Panc1 (cell line): ENCODE measurements at regions not wholly inside any gene's neighbourhood (a gene's known extent, or its start where the extent isn't known, plus 50 kb on each side); places are given as distances from the start of the nearest gene placed in this dataset.

Source experiments
- ATAC-seq: fragments of 200-7000 bp; cut with Tn5 transposase; 2 replicates; pipeline ENCODE4 v1.9.1; 2020; ENCODE audit warnings: mild to moderate bottlenecking, moderate library complexity
- BruUV-seq: library from RNA; stranded (reverse); fragments of 400-500 nt; replicated peaks from 2 replicates; lab custom pipeline; 2021; lab: Mats Ljungman, UMichigan
- CTCF ChIA-PET: fragments of 300-600 bp; sonication (Branson Sonifier 250); formaldehyde crosslinking; loops from one replicate; lab custom pipeline; 2022; ENCODE audit warnings: antibody characterized with exemption; lab: Charles Lee
- POLR2A ChIA-PET: fragments of 300-600 bp; sonication (Branson Sonifier 250); formaldehyde crosslinking; loops from one replicate; lab custom pipeline; 2022; ENCODE audit warnings: antibody characterized with exemption; lab: Charles Lee
- DNase-seq: peaks from one replicate; pipeline ENCODE4 v3.0.0-alpha.2; 2010; ENCODE audit warnings: low read depth, low spot score
- H3K27ac ChIP-seq: 2 replicates; pipeline ENCODE4 v1.5.1; 2011; ENCODE audit warnings: mild to moderate bottlenecking, low read length, inconsistent platforms
- H3K27me3 ChIP-seq: fragments of 200-500 bp; sonication (Bioruptor generic); 2 replicates; pipeline ENCODE4 v1.6.0; 2014; ENCODE audit warnings: low read length, inconsistent platforms; ENCODE audit not compliant: control insufficient read depth, insufficient read depth
- H3K36me3 ChIP-seq: fragments of 200-500 bp; sonication (Bioruptor generic); 2 replicates; pipeline ENCODE4 v1.5.1; 2014; ENCODE audit warnings: inconsistent platforms, mild to moderate bottlenecking, low read length, moderate library complexity; ENCODE audit not compliant: control insufficient read depth, insufficient read depth
- H3K4me1 ChIP-seq: 2 replicates; pipeline ENCODE4 v1.5.1; 2011; ENCODE audit warnings: inconsistent platforms, mild to moderate bottlenecking, low read length, moderate library complexity; ENCODE audit not compliant: control insufficient read depth, insufficient read depth
- H3K4me3 ChIP-seq, 2 experiments: 2 replicates each; pipeline ENCODE4 v1.5.1; 2011 to 2012; ENCODE audit warnings: low read depth in 2 of 2, low read length in 2 of 2, mild to moderate bottlenecking in 2 of 2, inconsistent platforms in 1 of 2, moderate library complexity in 1 of 2
- H3K9me3 ChIP-seq: fragments of 200-500 bp; sonication (Bioruptor generic); 2 replicates; pipeline ENCODE4 v1.5.1; 2014; ENCODE audit warnings: low read depth, mild to moderate bottlenecking, inconsistent platforms, low read length, moderate library complexity; ENCODE audit not compliant: control insufficient read depth, insufficient read depth
- POLR2AphosphoS5 ChIP-seq: IDR thresholded peaks from 2 replicates; pipeline ENCODE4 v1.6.1; 2012; ENCODE audit warnings: mild to moderate bottlenecking, low read depth, low read length, moderate library complexity
- SIN3A ChIP-seq: IDR thresholded peaks from 2 replicates; pipeline ENCODE4 v1.6.1; 2012; ENCODE audit warnings: low read depth, mild to moderate bottlenecking, low read length, moderate library complexity, borderline replicate concordance; ENCODE audit not compliant: insufficient read depth
- TCF7L2 ChIP-seq: IDR thresholded peaks from 2 replicates; pipeline ENCODE4 v1.6.1; 2011; ENCODE audit warnings: mild to moderate bottlenecking, low read depth, low read length, inconsistent platforms
- in situ Hi-C: cut with HindIII; loops from 2 replicates; pipeline ENCODE4 v1.10.0; 2016; ENCODE audit warnings: low sequenced_read_pairs, low pct_unique_long_range_greater_than_20kb
- intact Hi-C: fragments of 100-400 bp; cut with micrococcal nuclease; formaldehyde crosslinking; loops from one replicate; pipeline ENCODE4 v1.10.0; 2022; ENCODE audit not compliant: unreplicated experiment
- TF ChIP-seq, protein P1 (sequence below): fragments of 450-650 bp; IDR thresholded peaks from 2 replicates; pipeline ENCODE4 v1.5.1; 2017; ENCODE audit warnings: mild to moderate bottlenecking
- TF ChIP-seq, protein P2 (sequence below), 2 experiments: IDR thresholded peaks; 2 replicates each; pipeline ENCODE4 v1.6.1; 2011 to 2012; ENCODE audit warnings: low read depth in 2 of 2, control low read depth in 1 of 2, low read length in 1 of 2, mild to moderate bottlenecking in 1 of 2, moderate library complexity in 1 of 2; ENCODE audit not compliant: insufficient read depth in 1 of 2

DNA sequence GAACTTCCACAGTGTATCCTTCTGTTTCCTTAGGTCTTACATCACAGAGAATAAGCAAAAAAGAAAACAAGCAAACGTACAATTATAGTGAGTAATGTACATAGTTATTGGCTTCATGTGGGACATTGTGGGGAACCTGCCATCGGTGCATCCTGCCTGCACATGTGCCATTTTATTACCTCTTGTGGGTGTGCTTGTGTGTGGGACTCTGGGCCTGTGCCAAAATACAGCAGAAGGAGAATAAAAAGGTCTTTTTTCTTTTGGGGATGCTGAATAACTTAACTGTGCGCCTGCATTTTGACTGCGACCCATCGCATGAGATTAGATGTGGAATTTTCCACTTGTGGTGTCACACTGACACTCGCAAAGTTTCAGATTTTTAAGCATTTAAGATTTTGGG, 169.6 kb upstream of the DCBLD2 start:
- Histone ChIP-seq H3K36me3 (no peaks in the 10 kb centered on the region), H3K27me3 (no peaks in the 10 kb centered on the region), H3K9me3 (no peaks in the 10 kb centered on the region), H3K4me1 (no peaks in the 10 kb centered on the region), H3K4me3 (no peak overlapping the region), H3K27ac (no peak overlapping the region)
- ATAC-seq = no peak
- POLR2A ChIA-PET = no interaction called here
- in situ Hi-C loops (no loop called here), intact Hi-C loops (no loop called here)
- BruUV-seq = no TSS peak
- TF ChIP-seq, protein P1, sequence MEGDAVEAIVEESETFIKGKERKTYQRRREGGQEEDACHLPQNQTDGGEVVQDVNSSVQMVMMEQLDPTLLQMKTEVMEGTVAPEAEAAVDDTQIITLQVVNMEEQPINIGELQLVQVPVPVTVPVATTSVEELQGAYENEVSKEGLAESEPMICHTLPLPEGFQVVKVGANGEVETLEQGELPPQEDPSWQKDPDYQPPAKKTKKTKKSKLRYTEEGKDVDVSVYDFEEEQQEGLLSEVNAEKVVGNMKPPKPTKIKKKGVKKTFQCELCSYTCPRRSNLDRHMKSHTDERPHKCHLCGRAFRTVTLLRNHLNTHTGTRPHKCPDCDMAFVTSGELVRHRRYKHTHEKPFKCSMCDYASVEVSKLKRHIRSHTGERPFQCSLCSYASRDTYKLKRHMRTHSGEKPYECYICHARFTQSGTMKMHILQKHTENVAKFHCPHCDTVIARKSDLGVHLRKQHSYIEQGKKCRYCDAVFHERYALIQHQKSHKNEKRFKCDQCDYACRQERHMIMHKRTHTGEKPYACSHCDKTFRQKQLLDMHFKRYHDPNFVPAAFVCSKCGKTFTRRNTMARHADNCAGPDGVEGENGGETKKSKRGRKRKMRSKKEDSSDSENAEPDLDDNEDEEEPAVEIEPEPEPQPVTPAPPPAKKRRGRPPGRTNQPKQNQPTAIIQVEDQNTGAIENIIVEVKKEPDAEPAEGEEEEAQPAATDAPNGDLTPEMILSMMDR = no peak
- TF ChIP-seq SIN3A = no peak
- no peak for TF ChIP-seq POLR2AphosphoS5
- no peak for TF ChIP-seq TCF7L2
- TF ChIP-seq, protein P2, sequence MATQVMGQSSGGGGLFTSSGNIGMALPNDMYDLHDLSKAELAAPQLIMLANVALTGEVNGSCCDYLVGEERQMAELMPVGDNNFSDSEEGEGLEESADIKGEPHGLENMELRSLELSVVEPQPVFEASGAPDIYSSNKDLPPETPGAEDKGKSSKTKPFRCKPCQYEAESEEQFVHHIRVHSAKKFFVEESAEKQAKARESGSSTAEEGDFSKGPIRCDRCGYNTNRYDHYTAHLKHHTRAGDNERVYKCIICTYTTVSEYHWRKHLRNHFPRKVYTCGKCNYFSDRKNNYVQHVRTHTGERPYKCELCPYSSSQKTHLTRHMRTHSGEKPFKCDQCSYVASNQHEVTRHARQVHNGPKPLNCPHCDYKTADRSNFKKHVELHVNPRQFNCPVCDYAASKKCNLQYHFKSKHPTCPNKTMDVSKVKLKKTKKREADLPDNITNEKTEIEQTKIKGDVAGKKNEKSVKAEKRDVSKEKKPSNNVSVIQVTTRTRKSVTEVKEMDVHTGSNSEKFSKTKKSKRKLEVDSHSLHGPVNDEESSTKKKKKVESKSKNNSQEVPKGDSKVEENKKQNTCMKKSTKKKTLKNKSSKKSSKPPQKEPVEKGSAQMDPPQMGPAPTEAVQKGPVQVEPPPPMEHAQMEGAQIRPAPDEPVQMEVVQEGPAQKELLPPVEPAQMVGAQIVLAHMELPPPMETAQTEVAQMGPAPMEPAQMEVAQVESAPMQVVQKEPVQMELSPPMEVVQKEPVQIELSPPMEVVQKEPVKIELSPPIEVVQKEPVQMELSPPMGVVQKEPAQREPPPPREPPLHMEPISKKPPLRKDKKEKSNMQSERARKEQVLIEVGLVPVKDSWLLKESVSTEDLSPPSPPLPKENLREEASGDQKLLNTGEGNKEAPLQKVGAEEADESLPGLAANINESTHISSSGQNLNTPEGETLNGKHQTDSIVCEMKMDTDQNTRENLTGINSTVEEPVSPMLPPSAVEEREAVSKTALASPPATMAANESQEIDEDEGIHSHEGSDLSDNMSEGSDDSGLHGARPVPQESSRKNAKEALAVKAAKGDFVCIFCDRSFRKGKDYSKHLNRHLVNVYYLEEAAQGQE (IDR thresholded peaks at IDR 0.05; ENCODE audit: insufficient read depth in 1 of 2, low read depth in 2 of 2, low read length in 1 of 2) = no peak
- CTCF ChIA-PET = no interaction called here
- DNase-seq = no peak

DNA sequence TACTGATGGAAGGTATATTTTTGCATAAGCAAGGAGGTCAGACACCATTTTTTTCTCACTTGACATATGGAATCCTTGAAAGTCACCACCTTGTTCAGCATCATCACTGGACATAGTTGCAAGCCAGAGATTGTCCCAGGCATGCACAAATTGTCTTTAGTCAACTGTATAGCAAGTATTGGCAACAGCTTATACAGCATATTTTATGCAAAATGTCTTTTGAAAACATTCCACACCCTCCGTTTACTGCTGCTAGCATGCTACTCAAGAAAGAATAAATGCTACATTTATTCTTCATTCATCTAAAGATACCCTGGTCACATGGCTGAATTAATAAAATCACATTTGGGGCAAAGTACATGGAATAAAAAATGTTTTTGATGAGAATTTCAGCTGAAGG, 168.5 kb upstream of the DCBLD2 start:
- ATAC-seq (no peak), DNase-seq (no peak)
- Histone ChIP-seq H3K36me3 (no peaks in the 10 kb centered on the region), H3K4me3 (no peak overlapping the region), H3K27ac (no peak overlapping the region), H3K4me1 (no peaks in the 10 kb centered on the region), H3K27me3 (no peaks in the 10 kb centered on the region), H3K9me3 (no peaks in the 10 kb centered on the region)
- intact Hi-C loops = no loop called here
- in situ Hi-C loops = no loop called here
- POLR2A ChIA-PET = no interaction called here
- CTCF ChIA-PET = no interaction called here
- no TSS peak for BruUV-seq
- TF ChIP-seq SIN3A (no peak), POLR2AphosphoS5 (no peak), TCF7L2 (no peak)
- TF ChIP-seq, protein P1 = no peak
- TF ChIP-seq, protein P2 (IDR thresholded peaks at IDR 0.05; ENCODE audit: insufficient read depth in 1 of 2, low read depth in 2 of 2, low read length in 1 of 2) = no peak
